Transverse colon (tissue), 4 donors: ENCODE measurements at regions not wholly inside any gene's neighbourhood (a gene's known extent, or its start where the extent isn't known, plus 50 kb on each side); places are given as distances from the start of the nearest gene placed in this dataset.

ENCODE experiments used
- EP300 ChIP-seq: sonication (generic); formaldehyde crosslinking; IDR thresholded peaks from one replicate; pipeline ENCODE4 v1.6.1; 2017; ENCODE audit warnings: antibody characterized with exemption, low read depth
- POLR2A ChIP-seq: fragments of 450-650 bp; IDR thresholded peaks from one replicate; pipeline ENCODE4 v1.6.1; 2016; ENCODE audit warnings: antibody characterized with exemption, mild to moderate bottlenecking, moderate library complexity
- POLR2AphosphoS5 ChIP-seq, 3 donors: sonication (generic); formaldehyde crosslinking; IDR thresholded peaks; one replicate each; pipeline ENCODE4 v1.6.1; 2016; ENCODE audit warnings: antibody characterized with exemption in 3 of 3
- TF ChIP-seq, protein P1 (sequence below), 5 experiments: fragments of 200-600 bp in 3 of 5; fragments of 450-650 bp in 2 of 5; sonication (generic) in 3 of 5; IDR thresholded peaks; 1 replicate in 2 of 5; 2 replicates in 3 of 5; pipeline ENCODE4 v1.5.1; 2016 to 2017; ENCODE audit warnings: antibody characterized with exemption in 5 of 5, inconsistent platforms in 3 of 5, mild to moderate bottlenecking in 2 of 5, moderate library complexity in 1 of 5

DNA sequence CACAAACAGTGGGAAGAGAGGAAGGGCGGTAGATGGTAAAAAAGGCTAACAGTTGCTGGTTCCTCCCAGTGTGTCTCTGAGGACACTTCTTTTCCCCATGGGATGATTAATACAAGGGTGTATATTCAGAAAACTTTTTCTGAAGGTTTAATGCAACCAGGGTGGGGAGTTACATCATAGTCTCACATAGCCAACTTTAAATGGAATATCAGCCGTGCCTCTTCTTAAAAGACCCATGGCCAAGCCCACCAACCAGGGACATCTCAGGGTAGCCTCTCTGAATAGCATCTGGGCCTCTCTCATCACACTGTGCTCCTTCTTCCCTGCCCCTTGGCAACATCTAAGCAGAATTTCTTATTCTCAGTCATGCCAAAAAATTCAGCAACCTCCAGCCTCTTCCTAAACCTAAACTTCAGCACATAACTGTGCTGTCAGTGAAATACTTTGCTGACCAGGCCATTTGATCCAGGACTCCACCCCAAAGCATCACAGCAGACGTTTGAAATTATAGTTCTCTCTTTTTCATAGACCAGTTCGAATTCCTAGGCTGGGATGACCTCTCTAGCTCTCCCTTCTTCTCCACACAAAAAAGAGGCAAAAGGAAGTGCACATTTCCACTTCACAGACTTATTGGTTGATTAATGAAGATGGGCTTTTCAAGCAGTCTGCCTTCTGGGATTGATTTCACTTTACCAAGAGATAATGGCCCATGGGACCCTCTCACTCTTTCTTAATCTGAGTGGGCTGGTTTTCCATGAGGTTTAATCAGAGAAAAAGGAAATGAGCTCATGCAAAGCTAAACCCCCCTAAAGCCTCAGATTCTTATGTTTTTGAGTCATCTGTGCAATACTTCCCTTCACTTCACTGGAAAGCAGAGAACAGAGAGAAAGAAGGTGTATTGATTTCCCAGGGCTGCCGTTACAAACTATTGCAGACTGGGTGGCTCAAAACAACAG, 85.1 kb upstream of the RAI14 start:
- TF ChIP-seq, protein P1, sequence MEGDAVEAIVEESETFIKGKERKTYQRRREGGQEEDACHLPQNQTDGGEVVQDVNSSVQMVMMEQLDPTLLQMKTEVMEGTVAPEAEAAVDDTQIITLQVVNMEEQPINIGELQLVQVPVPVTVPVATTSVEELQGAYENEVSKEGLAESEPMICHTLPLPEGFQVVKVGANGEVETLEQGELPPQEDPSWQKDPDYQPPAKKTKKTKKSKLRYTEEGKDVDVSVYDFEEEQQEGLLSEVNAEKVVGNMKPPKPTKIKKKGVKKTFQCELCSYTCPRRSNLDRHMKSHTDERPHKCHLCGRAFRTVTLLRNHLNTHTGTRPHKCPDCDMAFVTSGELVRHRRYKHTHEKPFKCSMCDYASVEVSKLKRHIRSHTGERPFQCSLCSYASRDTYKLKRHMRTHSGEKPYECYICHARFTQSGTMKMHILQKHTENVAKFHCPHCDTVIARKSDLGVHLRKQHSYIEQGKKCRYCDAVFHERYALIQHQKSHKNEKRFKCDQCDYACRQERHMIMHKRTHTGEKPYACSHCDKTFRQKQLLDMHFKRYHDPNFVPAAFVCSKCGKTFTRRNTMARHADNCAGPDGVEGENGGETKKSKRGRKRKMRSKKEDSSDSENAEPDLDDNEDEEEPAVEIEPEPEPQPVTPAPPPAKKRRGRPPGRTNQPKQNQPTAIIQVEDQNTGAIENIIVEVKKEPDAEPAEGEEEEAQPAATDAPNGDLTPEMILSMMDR (IDR thresholded peaks at IDR 0.05) = no peak
- no peak for TF ChIP-seq POLR2A
- no peak for TF ChIP-seq POLR2AphosphoS5 (IDR thresholded peaks at IDR 0.05)
- no peak for TF ChIP-seq EP300
